ENCODE measurements at regions not wholly inside any gene's neighbourhood (a gene's known extent, or its start where the extent isn't known, plus 50 kb on each side); places are given as distances from the start of the nearest gene placed in this dataset.
"Not testable (repeated sequence)": the region's sequence is repeated elsewhere in the genome, so short reads cannot be mapped to it uniquely, and the experiment has no call there.

DNA sequence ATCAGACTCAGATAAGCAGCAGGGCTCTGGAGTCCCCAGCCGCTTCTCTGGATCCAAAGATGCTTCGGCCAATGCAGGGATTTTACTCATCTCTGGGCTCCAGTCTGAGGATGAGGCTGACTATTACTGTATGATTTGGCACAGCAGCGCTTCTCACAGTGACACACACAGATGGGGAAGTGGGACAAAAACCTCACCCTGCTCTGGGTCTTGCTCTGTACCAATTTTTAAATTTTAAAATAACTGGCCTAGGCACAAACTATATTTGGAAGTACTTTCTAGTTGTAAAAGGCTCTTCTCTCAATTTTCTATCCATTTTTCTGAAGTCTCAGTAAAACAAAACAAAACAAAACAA, 131.7 kb downstream of the VPREB1 start:
- Mint-ChIP-seq H3K27me3 (no peaks in the 10 kb centered on the region), H3K27ac (no peak overlapping the region), H3K4me3 (peak overlapping the region; percentile 58), H3K9me3 (no peaks in the 10 kb centered on the region), H3K4me1 (peaks cover 88% of the 10 kb centered on the region), H3K36me3 (ENCODE audit: low read depth) (no peaks in the 10 kb centered on the region)
- ATAC-seq (ENCODE audit: low read depth): peak; percentile 58
- DNase-seq: no peak
- ChIA-PET POLR2A (interaction anchor here (1.1 to 1.5 kb wide), 3 partner anchors 24 to 559 kb away, joined by 3 to 5 read pairs (median 3); no protein-coding TSS in a partner anchor), CTCF (no interaction called here)
- TF ChIP-seq, protein P1, sequence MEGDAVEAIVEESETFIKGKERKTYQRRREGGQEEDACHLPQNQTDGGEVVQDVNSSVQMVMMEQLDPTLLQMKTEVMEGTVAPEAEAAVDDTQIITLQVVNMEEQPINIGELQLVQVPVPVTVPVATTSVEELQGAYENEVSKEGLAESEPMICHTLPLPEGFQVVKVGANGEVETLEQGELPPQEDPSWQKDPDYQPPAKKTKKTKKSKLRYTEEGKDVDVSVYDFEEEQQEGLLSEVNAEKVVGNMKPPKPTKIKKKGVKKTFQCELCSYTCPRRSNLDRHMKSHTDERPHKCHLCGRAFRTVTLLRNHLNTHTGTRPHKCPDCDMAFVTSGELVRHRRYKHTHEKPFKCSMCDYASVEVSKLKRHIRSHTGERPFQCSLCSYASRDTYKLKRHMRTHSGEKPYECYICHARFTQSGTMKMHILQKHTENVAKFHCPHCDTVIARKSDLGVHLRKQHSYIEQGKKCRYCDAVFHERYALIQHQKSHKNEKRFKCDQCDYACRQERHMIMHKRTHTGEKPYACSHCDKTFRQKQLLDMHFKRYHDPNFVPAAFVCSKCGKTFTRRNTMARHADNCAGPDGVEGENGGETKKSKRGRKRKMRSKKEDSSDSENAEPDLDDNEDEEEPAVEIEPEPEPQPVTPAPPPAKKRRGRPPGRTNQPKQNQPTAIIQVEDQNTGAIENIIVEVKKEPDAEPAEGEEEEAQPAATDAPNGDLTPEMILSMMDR (IDR thresholded peaks at IDR 0.05): no peak
- intact Hi-C loops (cut with micrococcal nuclease): no loop called here

DNA sequence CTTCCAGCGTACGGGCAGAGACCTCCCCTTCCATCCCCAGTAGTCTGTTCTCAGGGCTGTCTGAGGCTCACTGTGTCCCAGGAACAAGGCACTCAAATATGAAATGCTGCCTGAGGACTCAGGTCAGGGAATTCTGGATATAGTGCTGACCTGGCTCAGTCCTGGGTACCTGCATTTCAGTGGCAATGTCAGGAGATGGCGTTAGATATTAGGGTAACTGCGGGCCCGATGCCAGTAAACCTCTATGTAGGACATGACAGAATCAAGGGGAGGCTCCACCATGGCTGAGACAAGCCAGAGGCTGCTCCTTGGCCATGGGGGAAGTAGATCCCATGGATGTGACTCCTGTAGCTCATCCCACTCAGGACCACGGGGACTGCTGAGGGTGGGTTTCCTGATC, 131.7 kb downstream of the ZNF280B start:
- intact Hi-C loops (cut with micrococcal nuclease); POLR2A ChIA-PET; H3K27ac Mint-ChIP-seq: not testable (repeated sequence)

DNA sequence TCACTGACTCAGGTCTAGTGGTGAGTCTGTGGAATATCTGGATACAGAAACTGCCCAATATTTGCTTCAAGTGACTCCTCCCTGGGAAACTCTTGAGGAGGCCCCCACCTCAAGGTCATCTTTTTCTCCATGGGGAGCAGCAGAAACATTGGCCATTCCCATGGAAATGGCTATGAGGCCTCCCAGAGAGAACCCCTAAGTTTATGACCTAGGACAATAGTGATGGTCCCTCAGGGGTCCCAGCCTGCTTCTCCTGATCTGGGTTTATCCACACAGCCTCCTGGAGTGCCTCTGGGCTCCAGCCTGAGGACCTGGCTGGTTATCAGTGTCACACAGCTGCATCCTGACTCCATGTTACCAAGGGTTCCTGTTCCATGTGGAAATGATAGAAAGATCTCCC, 131.2 kb downstream of the ZNF280B start:
- POLR2A ChIA-PET: no interaction called here
- Mint-ChIP-seq H3K9me3 (no peaks in the 10 kb centered on the region), H3K27me3 (no peaks in the 10 kb centered on the region), H3K4me1 (peaks cover 85% of the 10 kb centered on the region), H3K27ac (no peak overlapping the region), H3K36me3 (ENCODE audit: low read depth) (no peaks in the 10 kb centered on the region), H3K4me3 (peak overlapping the region; percentile 20)
- TF ChIP-seq, protein P1 (IDR thresholded peaks at IDR 0.05): no peak
- CTCF ChIA-PET: no interaction called here
- intact Hi-C loops (cut with micrococcal nuclease): no loop called here
- ATAC-seq (ENCODE audit: low read depth) (no peak), DNase-seq (no peak)

More for the DNA sequence above, 131.7 kb downstream of the ZNF280B start:
- H3K4me3 Mint-ChIP-seq; ATAC-seq (ENCODE audit: low read depth); DNase-seq; CTCF ChIA-PET; H3K9me3 Mint-ChIP-seq; H3K27me3 Mint-ChIP-seq; H3K36me3 Mint-ChIP-seq (ENCODE audit: low read depth): not testable (repeated sequence)
- peaks cover 88% of the 10 kb centered on the region for H3K4me1 Mint-ChIP-seq

DNA sequence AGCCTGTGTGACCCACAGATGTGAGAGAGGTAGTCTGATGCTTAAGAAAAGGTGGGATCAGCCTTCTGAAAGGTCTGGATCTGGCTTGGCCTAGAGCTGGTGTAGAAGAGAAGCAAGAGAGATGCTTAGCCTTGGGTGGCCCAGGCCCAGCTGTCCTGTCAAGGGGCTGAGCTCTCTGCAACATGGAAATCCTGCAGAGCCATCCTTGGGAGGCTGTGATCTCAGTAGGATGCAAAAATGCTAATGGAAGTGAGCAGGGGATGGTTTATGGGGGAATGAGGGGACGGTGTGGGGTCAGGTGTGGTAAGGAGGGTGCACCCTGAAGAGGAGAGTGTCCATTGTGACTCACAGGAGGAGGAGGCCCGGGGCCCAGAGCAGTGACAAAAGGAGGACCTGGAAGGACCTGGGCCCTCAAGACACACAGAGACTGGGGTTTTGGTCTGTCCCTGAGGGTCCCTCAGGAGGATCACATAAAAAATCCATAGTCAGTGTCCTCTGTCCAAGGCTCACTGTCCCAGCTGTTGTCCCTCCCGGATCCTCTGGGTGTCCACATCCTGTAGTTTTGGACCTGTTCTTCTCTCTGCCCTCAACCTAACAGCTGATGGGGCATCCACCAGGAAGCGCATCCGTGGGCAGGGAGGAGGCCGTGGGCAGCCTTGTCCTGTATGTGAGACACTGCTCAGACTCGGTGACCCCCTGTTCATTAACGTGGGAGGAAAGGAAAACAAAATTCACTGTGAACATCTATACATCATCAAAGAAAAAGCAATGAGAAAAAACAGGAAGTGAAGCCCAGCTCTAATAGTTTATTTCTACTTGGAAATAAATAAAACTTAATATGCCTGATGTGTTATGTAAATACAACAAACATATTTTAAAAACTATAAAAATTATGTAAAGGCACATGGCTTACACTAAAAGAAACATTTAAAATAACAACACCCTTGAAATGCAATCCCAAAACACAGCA, 129.8 kb downstream of the ZNF280B start:
- peak overlapping the region; percentile 46 for H3K27ac Mint-ChIP-seq
- peaks cover 87% of the 10 kb centered on the region for H3K4me1 Mint-ChIP-seq
- CTCF ChIA-PET: interaction anchor here (0.6 to 1.6 kb wide), 6 partner anchors 9 to 577 kb away, joined by 3 to 4 read pairs (median 3); no protein-coding TSS in a partner anchor
- DNase-seq (no peak), ATAC-seq (ENCODE audit: low read depth) (no peak)
- no peaks in the 10 kb centered on the region for H3K36me3 Mint-ChIP-seq (ENCODE audit: low read depth)
- H3K4me3 Mint-ChIP-seq: no peak overlapping the region
- intact Hi-C loops (cut with micrococcal nuclease): no loop called here
- H3K27me3 Mint-ChIP-seq: no peaks in the 10 kb centered on the region
- TF ChIP-seq, protein P1 (IDR thresholded peaks at IDR 0.05): no peak
- POLR2A ChIA-PET: interaction anchor here (2.1 to 2.5 kb wide), 2 partner anchors 9 to 576 kb away, joined by 8 to 15 read pairs; no protein-coding TSS in a partner anchor
- no peaks in the 10 kb centered on the region for H3K9me3 Mint-ChIP-seq

DNA sequence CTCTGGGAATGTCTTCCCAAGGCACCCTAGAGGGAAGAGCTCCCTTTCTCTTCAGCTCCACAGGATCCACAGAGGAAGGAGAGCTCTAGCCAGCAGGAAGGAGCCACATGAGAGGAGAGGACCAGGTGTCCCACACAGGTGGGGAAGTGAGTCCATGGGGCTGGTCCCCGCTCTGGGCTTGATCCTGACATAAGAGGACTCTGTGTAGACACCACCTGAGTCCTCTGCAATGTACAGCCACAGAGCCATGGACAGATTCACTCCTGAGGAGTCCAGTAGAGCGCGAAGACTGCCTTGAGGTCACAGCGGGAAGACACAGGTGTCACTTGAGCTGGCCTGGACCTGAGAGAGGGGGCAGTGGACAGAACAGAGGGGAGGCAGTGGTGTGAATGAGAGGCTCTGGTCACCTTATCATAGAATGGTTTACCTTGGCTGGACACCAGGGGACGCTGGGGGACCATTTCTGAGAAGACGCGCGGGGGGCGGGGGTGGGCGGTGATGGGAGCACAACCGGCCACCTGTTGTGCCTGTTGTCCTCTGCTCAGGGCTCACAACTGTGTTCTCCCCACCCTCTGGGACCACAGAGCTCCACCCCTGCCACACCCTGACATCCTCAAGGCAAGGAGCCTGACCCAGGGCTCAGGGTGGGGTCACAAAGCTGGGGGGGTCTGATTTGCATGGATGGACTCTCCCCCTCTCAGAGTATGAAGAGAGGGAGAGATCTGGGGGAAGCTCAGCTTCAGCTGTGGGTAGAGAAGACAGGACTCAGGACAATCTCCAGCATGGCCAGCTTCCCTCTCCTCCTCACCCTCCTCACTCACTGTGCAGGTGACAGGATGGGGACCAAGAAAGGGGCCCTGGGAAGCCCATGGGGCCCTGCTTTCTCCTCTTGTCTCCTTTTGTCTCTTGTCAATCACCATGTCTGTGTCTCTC, 128.2 kb downstream of the ZNF280B start:
- ATAC-seq (ENCODE audit: low read depth): peak; percentile 80
- Mint-ChIP-seq H3K36me3 (ENCODE audit: low read depth) (no peaks in the 10 kb centered on the region), H3K9me3 (no peaks in the 10 kb centered on the region), H3K4me1 (peaks cover 79% of the 10 kb centered on the region), H3K27ac (peak overlapping the region; percentile 86), H3K4me3 (peak overlapping the region; percentile 61), H3K27me3 (no peaks in the 10 kb centered on the region)
- POLR2A ChIA-PET: interaction anchor here (0.7 to 2.5 kb wide), 4 partner anchors 11 to 575 kb away, joined by 3 to 15 read pairs (median 6); no protein-coding TSS in a partner anchor
- CTCF ChIA-PET: interaction anchor here (0.7 to 2.3 kb wide), 13 partner anchors 11 to 574 kb away, joined by 3 to 10 read pairs (median 3); no protein-coding TSS in a partner anchor
- DNase-seq: peak; percentile 46
- TF ChIP-seq, protein P1 (IDR thresholded peaks at IDR 0.05): no peak
- intact Hi-C loops (cut with micrococcal nuclease): loop anchor here (1.0 to 10.0 kb wide), 3 partner anchors 14 to 564 kb away; no protein-coding TSS in a partner anchor

DNA sequence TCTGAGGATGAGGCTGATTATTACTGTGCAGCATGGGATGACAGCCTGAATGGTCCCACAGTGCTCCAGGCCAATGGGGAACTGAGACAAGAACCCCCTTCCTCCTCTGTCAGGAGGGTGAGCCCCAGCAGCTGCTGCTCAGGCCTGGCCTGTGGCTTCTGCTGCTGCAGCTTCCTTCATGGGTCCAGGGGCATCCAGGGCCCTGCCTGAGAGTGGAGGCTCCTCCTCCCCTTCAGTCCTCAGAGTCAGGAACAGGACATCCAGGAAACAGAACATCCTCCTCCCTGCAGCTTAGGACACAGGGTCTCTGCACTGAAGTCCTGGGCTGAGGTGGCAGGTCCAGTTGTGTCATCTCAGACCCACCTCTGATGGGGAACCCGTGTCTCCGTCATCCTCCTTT, 127.2 kb downstream of the ZNF280B start:
- ATAC-seq (ENCODE audit: low read depth): peak; percentile 41
- not testable (repeated sequence) for H3K4me3 Mint-ChIP-seq; H3K9me3 Mint-ChIP-seq; DNase-seq; H3K27me3 Mint-ChIP-seq; H3K36me3 Mint-ChIP-seq (ENCODE audit: low read depth)
- CTCF ChIA-PET: interaction anchor here (0.8 to 2.3 kb wide), 5 partner anchors 12 to 554 kb away, joined by 3 to 10 read pairs (median 4); no protein-coding TSS in a partner anchor
- Mint-ChIP-seq H3K4me1 (peaks cover 70% of the 10 kb centered on the region), H3K27ac (peak overlapping the region; percentile 86)
- intact Hi-C loops (cut with micrococcal nuclease): loop anchor here (2.0 to 10.0 kb wide), 2 partner anchors 14 to 564 kb away; no protein-coding TSS in a partner anchor
- POLR2A ChIA-PET: interaction anchor here (0.6 to 2.5 kb wide), 3 partner anchors 42 to 574 kb away, joined by 3 to 15 read pairs (median 3); no protein-coding TSS in a partner anchor

Data from activated B cell treated with CpG ODN at 0.5 μM for 24 hours (primary cell).